Right kidney (tissue), 1 donor: ENCODE measurements at regions not wholly inside any gene's neighbourhood (a gene's known extent, or its start where the extent isn't known, plus 50 kb on each side); places are given as distances from the start of the nearest gene placed in this dataset.

Source experiments
- DNase-seq: peaks from one replicate; pipeline ENCODE4 v3.0.0-alpha.2; 2016

- DNase-seq = no peak
Observed at GRCh38 chr6:113161018-113161315, 696.2 kb upstream of the MARCKS start.

- DNase-seq = no peak
Observed at GRCh38 chr6:113162739-113163138, 694.4 kb upstream of the MARCKS start.

GRCh38 chr6:113168057-113168456 lies 689.1 kb upstream of the MARCKS start:
- DNase-seq = no peak

GRCh38 chr6:113169484-113169883 lies 687.7 kb upstream of the MARCKS start:
- DNase-seq = no peak

- DNase-seq = no peak
Observed at GRCh38 chr6:113170454-113170853, 686.7 kb upstream of the MARCKS start.

GRCh38 chr6:113171882-113172281 lies 685.3 kb upstream of the MARCKS start:
- no peak for DNase-seq

- DNase-seq = peak; percentile 15
Observed at GRCh38 chr6:113172531-113172966, 684.6 kb upstream of the MARCKS start.

GRCh38 chr6:113178349-113178748 lies 678.8 kb upstream of the MARCKS start:
- no peak for DNase-seq

GRCh38 chr6:113181164-113181563 lies 676.0 kb upstream of the MARCKS start:
- DNase-seq = no peak

GRCh38 chr6:113182370-113183141 lies 674.6 kb upstream of the MARCKS start:
- DNase-seq = no peak

- no peak for DNase-seq
Observed at GRCh38 chr6:113184291-113184690, 672.9 kb upstream of the MARCKS start.

- no peak for DNase-seq
Observed at GRCh38 chr6:113184736-113185135, 672.4 kb upstream of the MARCKS start.

- DNase-seq = no peak
Observed at GRCh38 chr6:113185299-113185698, 671.8 kb upstream of the MARCKS start.

GRCh38 chr6:113187661-113188060 lies 669.5 kb upstream of the MARCKS start:
- no peak for DNase-seq

- DNase-seq = no peak
Observed at GRCh38 chr6:113188962-113189361, 668.2 kb upstream of the MARCKS start.

- DNase-seq = no peak
Observed at GRCh38 chr6:113190170-113190569, 667.0 kb upstream of the MARCKS start.

GRCh38 chr6:113194090-113194489 lies 663.1 kb upstream of the MARCKS start:
- DNase-seq = no peak

- DNase-seq = no peak
Observed at GRCh38 chr6:113202852-113203714, 654.1 kb upstream of the MARCKS start.

- DNase-seq = no peak
Observed at GRCh38 chr6:113203715-113204110, 653.4 kb upstream of the MARCKS start.

GRCh38 chr6:113205553-113205952 lies 651.6 kb upstream of the MARCKS start:
- no peak for DNase-seq

- no peak for DNase-seq
Observed at GRCh38 chr6:113208726-113209125, 648.4 kb upstream of the MARCKS start.

- DNase-seq = no peak
Observed at GRCh38 chr6:113209315-113209714, 647.8 kb upstream of the MARCKS start.

GRCh38 chr6:113211170-113211569 lies 646.0 kb upstream of the MARCKS start:
- no peak for DNase-seq

GRCh38 chr6:113219783-113220182 lies 637.4 kb upstream of the MARCKS start:
- DNase-seq = no peak
